DMS153 treated with DMSO at 0.1 percent for 48 hours (cell line): ENCODE measurements at regions not wholly inside any gene's neighbourhood (a gene's known extent, or its start where the extent isn't known, plus 50 kb on each side); places are given as distances from the start of the nearest gene placed in this dataset.
"Not testable (repeated sequence)": the region's sequence is repeated elsewhere in the genome, so short reads cannot be mapped to it uniquely, and the experiment has no call there.

Experiments
- DNase-seq: peaks from one replicate; lab custom pipeline; 2025; ENCODE audit not compliant: unreplicated experiment; lab: John Stamatoyannopoulos, UW

DNA sequence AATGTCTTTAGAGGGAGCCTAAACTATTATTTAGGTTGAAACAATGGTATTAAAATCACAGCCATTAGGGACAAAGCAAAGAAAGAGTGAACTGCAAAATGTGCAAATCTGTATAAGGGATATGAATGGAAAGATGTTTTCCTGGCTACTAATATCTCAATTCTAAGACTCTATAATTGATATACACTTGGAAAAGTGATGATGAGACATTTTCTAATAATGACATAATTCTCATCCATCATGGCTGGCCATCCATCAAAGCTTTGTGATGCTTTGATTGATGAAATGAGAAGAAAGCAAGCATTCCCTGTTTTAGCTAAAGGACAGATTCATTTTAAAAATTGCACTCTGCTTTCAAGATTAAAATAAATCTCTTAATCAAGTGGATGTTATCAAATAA lies 965.5 kb upstream of the IGFBP7 start:
- DNase-seq = no peak

DNA sequence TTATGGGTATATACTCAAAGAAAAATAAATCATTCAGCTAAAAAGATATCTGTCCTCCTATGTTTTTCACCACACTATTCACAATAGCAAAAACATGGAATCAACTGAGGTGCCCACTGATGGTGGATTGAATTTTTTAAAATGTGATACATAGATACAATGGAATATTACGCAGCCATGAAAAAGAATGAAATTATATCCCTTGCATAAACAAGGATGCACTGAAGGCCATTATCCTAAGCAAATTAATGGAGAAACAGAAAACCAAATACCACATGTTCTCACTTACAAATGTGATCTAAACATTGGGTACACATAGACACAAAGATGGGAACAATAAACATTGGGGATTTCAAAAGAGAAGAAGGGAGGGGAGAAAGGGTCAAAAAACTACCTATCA lies 964.2 kb upstream of the IGFBP7 start:
- no peak for DNase-seq

DNA sequence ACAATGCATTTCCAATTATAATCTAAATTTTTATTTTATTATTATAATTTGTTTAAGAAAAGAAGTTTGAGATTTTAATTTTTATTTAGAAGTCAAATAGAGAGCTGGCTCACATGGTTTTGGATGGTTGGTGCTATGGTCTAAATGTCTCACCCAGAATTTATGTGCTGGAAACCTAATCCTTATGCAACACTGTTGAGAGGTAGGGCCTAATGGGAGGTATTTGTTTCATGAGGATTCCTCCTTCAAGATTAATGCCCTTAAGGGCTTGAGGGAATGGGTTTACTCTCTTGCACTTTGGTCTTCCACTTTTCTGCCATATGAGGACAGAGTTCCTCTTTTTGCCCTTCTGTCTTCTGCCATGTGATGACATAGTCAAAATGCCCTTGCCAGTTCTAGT lies 960.5 kb upstream of the IGFBP7 start:
- no peak for DNase-seq

DNA sequence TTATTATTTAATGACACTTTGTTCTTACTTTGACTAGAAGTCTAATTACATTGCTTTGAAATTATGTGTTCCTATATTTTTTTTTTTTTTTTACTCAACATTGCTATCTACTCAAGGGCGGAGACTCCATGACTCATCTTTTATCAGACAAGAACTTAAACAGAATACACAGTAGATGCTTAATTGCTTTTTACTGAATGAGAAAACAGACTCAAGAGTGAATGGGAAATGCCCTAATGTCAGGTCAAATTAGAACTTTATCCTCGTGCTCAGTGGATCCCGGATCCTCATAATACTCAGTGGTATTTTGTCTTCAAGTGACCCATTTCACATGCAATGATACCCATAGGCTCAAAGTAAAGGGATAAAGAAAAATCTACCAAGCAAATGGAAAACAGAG lies 954.5 kb upstream of the IGFBP7 start:
- DNase-seq = no peak

DNA sequence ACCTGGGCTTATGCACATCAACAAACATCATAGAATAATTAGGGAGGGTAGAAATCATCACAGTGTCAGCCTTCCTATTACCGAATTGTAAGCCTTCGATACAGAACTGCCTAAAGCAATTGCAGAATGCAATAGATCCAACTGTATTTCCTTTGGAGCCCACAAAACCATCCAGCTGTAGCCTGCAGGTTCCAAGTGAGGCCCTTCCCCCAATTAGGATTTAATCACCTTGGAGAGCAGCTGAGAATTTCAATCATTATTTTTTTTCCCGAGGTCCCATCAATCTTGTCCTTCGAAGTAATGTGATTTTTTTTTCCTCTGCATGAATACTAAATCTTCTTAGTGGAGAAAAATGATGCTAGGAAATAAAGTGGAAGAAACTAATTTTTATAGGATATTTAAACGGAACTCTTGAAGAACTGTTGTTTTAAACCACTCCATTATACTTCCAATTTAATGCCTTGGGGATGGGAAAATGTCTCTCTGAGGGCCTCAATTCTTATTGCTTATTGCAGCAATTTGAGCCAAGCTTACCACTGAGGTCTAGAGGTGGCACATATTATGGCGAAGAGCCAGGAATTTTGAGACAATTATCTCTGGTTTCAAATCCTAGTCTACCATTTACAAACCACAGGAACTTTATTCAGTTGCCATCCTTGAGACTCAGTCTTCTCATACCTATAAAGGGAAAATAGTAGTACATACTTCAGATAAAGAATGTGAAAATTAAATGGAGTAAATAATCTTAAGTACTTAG lies 953.4 kb upstream of the IGFBP7 start:
- no peak for DNase-seq

DNA sequence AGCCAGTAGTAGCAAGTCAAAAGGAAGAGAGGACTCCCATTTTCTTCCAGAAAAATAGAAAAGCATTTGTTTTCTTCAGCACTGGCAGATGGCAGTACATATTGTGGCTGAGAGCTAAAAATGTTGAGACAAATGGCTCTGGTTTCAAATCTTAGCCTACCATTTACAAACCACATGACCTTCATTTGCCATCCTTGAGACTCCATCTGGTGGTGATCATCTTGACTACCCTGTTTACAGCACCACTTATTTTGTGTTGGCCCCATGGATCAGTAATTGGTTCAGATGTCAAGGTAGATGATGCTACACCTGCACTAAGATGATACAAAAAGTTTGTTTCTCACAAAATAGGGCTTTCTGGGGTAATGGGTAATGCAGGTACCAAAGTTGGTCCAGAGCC lies 951.8 kb upstream of the IGFBP7 start:
- DNase-seq = no peak

DNA sequence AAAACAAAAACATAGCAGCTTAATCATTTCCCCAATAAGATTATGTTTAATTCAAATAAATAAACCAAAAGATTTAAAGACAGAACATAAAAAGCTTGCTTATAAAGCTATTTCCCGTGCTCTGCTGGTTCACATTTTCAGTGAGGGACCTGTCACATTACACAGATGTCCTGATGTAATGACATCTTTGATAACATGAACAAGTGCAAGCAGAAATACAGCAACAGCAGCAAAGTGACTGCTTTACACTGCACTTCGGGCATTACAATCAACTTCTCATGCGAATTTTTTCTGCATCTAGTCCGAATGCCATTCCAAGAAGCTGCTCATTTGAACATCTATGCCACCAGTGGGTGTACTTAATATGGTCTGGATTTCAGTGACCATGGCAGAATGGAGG lies 940.3 kb upstream of the IGFBP7 start:
- DNase-seq = no peak

DNA sequence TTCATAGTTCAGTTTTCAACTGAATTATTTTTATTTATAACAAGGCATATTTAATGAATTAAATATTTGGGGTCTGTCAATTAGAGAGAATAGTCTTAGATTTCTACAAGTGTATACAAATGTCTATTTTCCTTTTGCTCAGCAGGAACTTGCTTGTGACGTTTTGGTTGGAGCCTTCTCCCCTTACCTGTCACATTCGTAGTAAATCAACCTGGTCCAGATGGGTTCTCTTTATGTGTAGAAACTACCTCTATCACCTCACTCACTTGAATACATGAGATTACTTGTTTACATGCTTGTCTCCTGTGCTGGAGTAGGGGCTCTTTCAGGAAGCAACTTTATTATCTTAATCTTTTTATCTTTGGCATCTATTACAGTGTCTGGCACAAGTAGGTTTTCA lies 938.3 kb upstream of the IGFBP7 start:
- no peak for DNase-seq

DNA sequence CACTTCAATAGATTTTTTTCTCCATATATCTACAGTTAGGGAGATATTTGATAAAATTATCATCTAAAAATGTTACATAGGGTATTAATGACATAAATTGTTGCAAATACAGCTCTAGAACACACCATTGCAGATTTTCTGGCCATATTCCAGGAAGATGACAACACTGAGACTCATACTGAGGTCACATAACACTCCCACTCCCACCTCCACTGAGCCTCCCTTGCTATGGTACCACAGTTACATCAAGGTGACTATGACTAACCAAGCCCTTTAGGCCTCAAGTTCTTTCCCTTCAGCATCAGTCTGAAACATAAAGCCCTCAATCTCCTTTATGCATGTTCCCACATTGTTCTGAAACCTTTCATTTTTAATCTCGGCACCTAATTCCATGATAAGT lies 932.0 kb upstream of the IGFBP7 start:
- DNase-seq = no peak

DNA sequence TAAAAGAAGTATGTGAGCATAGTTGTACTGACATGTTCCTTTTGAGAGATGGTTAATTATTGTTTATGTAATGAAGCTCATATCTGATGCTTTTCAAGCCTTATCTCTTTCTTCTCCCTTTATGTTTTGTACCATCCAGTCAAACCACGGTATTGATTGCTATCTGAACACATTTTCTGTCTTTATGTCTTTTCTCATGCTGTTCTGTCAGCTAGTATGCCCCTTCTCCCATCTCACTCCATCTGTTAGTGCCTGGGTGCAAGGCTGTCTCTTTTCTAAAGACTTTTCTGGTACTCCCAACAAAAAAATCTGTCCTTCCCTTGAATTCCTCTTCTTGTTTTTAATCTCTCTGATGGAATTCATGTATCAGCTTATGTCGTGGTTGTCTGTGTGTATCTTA lies 883.8 kb upstream of the IGFBP7 start:
- no peak for DNase-seq

DNA sequence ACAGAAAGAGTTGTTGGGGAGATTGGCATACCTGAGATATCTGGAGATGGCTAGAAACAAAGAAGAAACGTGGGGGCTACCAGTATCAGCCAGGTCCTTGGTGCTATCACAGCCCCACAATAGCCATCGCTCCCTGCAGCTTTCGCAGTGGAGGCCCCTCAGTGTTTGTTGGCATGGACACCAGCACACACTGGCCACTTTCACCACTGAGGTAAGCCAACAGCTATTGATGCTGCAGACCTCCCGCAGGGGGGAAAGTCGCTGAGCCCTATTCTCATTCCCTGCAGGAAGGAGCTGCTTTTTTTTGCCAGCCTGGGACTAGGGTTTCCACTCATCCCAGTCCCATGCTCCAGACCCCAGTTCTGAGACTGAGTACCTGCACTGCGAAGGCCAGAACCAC lies 879.2 kb upstream of the IGFBP7 start:
- DNase-seq = no peak

DNA sequence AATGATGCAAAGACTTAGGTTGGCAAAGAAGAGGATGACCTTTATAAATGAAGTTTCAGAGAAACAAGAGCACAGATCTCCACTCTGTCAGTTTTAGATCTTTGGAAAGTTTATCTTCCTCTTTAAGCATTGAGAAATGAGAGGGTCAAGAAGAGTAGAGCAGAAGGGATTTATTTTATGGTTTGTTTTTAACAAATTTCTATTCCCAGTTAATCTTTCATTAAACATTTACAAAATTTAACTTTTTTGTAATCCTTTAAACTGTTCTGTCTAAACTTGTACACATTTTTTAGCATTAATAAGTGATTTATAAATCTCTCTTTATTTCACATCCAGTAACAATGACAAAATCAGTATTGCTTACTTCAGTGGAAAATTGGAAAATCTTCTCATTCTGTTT lies 875.0 kb upstream of the IGFBP7 start:
- no peak for DNase-seq

DNA sequence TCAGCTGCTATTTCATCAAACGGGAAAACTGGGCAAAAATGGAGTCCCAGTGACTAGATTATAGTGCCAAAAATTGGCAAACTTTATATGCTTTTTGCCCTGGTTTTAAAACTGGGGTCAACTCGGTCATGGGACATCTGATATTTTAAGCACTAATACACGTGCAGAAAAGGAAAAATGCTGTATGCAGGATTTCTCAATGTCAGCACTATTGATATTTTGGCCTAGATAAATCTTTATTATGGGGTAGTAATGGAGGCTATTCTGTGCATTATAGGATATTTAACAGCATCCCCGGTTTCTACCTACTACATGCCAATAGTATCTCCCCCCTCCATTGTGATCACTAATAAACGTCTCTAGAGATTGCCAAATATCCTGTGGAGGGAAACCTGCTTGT lies 870.9 kb upstream of the IGFBP7 start:
- no peak for DNase-seq

DNA sequence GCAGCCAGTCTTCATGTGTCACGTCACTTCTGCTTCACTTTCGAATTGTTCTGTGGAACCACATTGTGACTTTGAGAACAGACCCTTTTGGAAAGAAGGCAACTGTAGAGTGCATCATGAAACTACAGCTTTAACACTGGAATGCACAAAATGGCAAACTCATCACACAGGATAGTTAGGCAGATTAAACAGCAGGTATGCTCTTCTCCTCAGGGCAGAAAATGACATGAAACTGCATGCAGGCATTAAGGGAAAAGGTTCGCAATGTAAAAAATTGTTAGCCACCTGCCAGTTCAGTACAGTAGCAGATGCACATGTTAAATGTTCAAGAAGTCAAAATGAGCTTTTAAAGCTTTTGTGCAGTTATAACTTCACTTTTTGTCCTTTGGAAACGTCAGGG lies 864.6 kb upstream of the IGFBP7 start:
- DNase-seq = no peak

DNA sequence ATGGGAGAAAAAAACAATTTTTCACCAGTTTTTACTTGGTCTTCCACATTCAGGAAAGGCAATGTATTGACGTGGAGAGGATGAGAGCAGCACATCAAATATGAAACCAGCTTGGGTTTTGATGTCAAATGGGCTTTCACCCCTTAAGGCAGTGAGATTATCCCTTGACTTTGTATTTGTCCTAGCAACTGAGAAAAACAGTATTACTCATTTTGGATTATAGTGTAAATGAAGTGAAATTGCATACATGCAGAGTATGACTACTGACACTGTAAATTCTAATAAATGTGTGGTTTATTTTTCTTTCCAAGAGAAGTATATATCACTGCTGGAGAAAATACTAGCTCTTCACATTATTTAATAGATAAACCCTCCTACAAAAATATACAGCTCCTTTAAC lies 863.6 kb upstream of the IGFBP7 start:
- no peak for DNase-seq

DNA sequence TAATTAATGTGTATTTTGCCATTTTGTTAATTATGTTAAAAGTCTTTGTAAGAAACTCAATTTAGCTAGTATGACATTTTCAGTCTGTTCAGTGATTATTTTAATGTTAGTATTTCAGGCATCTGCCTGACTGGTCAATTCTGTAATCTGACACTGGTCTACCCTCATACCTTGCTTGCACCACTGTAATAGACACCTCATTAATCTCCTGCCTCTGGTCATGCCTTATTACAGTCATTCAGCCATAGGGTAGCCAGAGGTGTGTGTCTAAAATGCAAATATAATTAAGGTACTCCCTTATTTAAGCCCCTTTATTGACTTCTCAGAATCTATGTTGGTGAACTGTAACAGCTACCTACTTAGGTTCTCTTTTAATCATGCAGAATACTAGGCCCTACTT lies 861.1 kb upstream of the IGFBP7 start:
- DNase-seq = no peak

DNA sequence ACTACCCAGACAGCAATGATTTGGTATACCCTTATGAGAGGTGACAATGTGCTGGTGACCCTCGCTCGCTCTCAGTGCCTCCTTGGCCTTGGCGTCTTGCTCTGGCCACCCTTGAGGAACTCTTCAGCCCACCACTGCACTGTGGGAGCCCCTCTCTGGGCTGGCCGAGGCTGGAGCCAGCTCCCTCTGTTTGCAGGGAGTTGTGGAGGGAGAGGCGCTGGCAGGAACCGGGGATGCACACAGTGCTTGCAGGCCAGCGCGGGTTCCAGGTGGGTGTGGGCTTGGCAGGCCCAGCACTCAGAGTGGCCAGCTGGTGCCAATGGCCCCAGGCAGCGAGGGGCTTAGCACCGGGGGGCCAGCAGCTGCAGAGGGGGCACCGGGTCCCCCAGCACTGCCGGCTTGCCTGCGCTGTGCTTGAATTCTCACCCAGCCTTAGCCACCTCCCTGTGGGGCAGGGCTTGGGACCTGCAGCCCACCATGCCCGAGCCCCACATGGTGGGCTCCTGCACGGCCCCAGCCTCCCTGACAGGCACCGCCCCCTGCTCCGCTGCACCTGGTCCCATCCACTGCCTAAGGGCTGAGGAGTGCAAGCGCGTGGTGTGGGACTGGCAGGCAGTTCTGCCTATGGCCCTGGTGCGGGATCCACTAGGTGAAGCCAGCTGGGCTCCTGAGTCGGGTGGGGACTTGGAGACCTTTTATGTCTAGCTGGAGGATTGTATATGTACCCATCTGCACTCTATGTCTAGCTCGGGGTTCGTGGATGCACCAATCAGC lies 857.0 kb upstream of the IGFBP7 start:
- no peak for DNase-seq

DNA sequence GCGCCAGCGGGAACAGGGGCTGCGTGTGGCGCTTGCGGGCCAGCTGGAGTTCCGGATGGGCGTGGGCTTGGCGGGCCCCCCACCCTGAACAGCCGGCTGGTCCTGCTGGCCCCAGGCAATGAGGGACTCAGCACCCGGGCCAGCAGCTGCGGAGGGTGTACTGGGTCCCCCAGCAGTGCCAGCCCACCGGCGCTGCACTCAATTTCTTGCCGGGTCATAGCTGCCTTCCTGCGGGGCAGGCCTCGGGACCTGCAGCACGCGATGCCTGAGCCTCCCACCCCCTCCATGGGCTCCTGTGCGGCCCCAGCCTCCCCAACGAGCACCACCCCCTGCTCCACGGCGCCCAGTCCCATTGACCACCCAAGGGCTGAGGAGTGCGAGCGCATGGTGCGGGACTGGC lies 855.2 kb upstream of the IGFBP7 start:
- not testable (repeated sequence) for DNase-seq

DNA sequence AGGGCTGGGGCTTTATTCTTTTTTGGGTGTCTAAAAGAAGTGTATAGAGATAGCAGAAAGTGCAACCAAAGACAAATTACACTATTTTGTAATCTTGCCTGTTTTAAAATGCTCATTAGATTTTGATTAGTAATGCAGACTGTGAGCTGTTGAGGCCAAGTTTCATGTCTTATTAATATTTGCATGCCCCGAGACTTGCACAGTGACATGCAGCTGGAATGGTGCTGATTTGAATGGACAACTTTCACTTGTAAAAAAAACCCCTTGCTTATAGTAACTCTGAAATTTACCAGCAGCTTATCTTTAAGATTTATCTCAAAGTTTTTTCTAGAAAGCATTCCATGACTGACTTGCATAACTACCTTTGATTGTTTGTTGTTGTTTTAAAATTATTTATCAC lies 835.1 kb upstream of the IGFBP7 start:
- DNase-seq = no peak

DNA sequence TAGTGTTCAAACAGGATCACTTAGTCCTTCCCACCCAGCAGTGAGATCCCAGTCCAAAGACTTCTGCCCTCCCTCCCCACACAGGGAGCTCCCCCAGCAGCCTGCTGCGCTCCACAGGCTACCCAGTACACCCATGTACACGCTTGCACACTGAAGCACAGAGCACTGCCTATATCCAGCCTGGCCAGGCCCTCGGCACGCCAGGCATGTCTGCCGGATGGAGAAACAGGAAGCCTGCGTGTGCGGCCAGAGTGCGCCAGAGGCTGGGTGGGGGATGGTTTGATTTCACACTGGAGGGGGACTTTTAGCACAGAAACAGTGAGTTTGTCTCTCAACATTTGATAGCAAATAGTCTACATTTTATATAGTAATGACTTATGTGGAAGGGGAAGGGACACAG lies 833.5 kb upstream of the IGFBP7 start:
- DNase-seq = no peak

DNA sequence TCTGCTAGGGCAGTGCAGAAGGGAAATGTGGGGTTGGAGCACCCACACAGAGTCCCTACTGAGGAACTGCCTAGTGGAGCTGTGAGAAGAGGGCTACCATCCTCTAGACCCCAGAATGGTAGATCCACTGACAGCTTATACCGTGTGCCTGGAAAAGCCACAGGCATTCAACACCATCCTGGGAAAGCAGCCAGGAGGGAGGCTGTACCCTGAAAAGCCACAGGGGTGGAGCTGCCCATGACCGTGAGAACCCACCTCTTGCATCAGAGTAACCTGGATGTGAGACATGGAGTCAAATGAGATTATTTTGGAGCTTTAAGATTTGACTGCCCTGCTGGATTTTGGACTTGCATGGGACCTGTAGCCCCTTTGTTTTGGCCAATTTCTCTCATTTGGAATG lies 827.1 kb upstream of the IGFBP7 start:
- not testable (repeated sequence) for DNase-seq

DNA sequence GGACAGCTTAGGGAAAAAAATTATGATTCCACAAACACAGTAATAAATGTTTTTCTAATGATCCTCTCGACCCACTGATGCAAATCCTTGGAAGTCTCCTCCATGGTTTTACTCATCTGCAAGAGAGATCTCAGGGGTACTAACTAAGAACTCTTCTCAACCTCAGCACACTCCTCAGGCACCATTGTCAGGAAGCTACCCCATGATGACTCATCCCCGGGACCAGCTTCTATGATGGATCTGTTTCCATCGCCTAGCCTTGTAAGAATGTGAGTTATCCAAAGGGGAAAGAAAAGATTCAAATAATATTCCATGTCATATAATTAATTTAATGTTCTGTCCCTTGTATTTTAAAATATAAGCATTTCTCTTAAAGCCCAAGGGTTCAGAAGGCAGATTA lies 816.1 kb upstream of the IGFBP7 start:
- DNase-seq = no peak

DNA sequence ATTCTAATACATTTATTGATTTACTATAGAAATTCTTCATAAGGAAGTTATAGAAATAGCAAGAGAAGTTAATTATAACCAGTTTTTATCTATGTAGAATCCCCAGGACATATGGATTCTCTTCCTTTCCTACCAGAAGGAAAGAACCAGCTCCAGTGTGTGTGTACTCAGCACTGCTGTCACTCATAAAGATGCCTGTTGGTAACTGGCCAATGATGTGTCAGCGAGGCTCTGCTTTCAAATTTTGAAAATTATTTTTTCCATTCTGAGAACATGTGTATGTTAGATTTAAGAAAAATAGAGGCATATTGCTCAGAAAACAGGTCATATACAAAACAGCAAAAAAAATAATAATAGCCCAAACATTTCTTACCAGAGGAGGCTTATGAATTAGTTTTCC lies 814.8 kb upstream of the IGFBP7 start:
- no peak for DNase-seq
